B cell (primary cell): ENCODE measurements at regions not wholly inside any gene's neighbourhood (a gene's known extent, or its start where the extent isn't known, plus 50 kb on each side); places are given as distances from the start of the nearest gene placed in this dataset.
"Not testable (repeated sequence)": the region's sequence is repeated elsewhere in the genome, so short reads cannot be mapped to it uniquely, and the experiment has no call there.

Experiments used
- ATAC-seq: fragments of 200-7000 bp; cut with Tn5 transposase; one replicate; pipeline ENCODE4 v1.10.0; 2021; ENCODE audit warnings: low read depth, mild to moderate bottlenecking, moderate number of reproducible peaks, moderate library complexity
- CTCF ChIA-PET: fragments of 350-600 bp; sonication (Branson Sonifier 250); formaldehyde crosslinking; loops from one replicate; lab custom pipeline; 2021; ENCODE audit warnings: antibody characterized with exemption, inconsistent platforms; lab: Charles Lee
- POLR2A ChIA-PET: fragments of 350-600 bp; sonication (Branson Sonifier 250); formaldehyde crosslinking; loops from one replicate; lab custom pipeline; 2021; ENCODE audit warnings: antibody characterized with exemption; lab: Charles Lee
- DNase-seq: peaks from one replicate; pipeline ENCODE4 v3.0.0; 2013
- H2AFZ ChIP-seq: 2 replicates; pipeline ENCODE4 v1.6.1; 2012; ENCODE audit warnings: mild to moderate bottlenecking, low read depth, low read length; ENCODE audit not compliant: insufficient read depth, poor library complexity, severe bottlenecking
- H3K27ac ChIP-seq, 2 donors: 1 replicate in 1 of 2; 2 replicates in 1 of 2; pipeline ENCODE4 v1.5.1; 2012 to 2013; ENCODE audit warnings: low read length in 2 of 2, mild to moderate bottlenecking in 2 of 2, moderate library complexity in 1 of 2
- H3K27me3 ChIP-seq, 4 experiments: fragments of 200-600 bp in 1 of 4; sonication (generic) in 1 of 4; replicated peaks in 1 of 4; 1 replicate in 2 of 4; 2 replicates in 2 of 4; pipeline versions ENCODE4 v1.6.1 to v1.7.0; 2013 to 2016; ENCODE audit warnings: low read length in 3 of 4, mild to moderate bottlenecking in 2 of 4, mixed read lengths in 1 of 4, moderate library complexity in 1 of 4; ENCODE audit not compliant: insufficient read depth in 4 of 4, control insufficient read depth in 3 of 4; ENCODE audit errors: control extremely low read depth in 1 of 4
- H3K36me3 ChIP-seq, 2 experiments: replicated peaks in 1 of 2; 1 replicate in 1 of 2; 2 replicates in 1 of 2; pipeline versions ENCODE4 v1.6.1 to v1.7.1; 2013; ENCODE audit warnings: low read length in 1 of 2; ENCODE audit not compliant: insufficient read depth in 2 of 2, control insufficient read depth in 1 of 2; ENCODE audit errors: control extremely low read depth in 1 of 2, extremely low read depth in 1 of 2
- H3K4me1 ChIP-seq, 2 donors: fragments of 200-600 bp in 1 of 2; sonication (generic) in 1 of 2; 1 replicate in 1 of 2; 2 replicates in 1 of 2; pipeline versions ENCODE4 v1.5.1 to v1.6.1; 2013 to 2017; ENCODE audit warnings: low read length in 2 of 2; ENCODE audit not compliant: control insufficient read depth in 2 of 2, insufficient read depth in 2 of 2
- H3K4me2 ChIP-seq: replicated peaks from 2 replicates; pipeline ENCODE3; 2012; ENCODE audit warnings: mild to moderate bottlenecking, low read depth, low read length; ENCODE audit not compliant: poor library complexity, severe bottlenecking
- H3K4me3 ChIP-seq, 5 experiments: fragments of 200-600 bp in 1 of 5; sonication (generic) in 1 of 5; 1 replicate in 3 of 5; 2 replicates in 2 of 5; pipeline versions ENCODE4 v1.5.1 to v1.7.0; 2011 to 2016; ENCODE audit warnings: low read length in 4 of 5, mild to moderate bottlenecking in 4 of 5, low read depth in 2 of 5, control low read depth in 1 of 5, moderate library complexity in 1 of 5; ENCODE audit not compliant: insufficient read depth in 1 of 5; ENCODE audit errors: control extremely low read depth in 1 of 5, extremely low read depth in 1 of 5
- H3K79me2 ChIP-seq: fragments of 200-600 bp; sonication (generic); one replicate; pipeline ENCODE4 v1.6.0; 2016; ENCODE audit warnings: low read length; ENCODE audit not compliant: control insufficient read depth, insufficient read depth
- H3K9ac ChIP-seq: fragments of 200-600 bp; sonication (generic); 2 replicates; pipeline ENCODE4 v1.6.1; 2017; ENCODE audit warnings: mild to moderate bottlenecking, low read length, moderate library complexity
- H3K9me3 ChIP-seq, 3 donors: one replicate each; pipeline versions ENCODE4 v1.6.1 to v1.7.1; 2013; ENCODE audit warnings: low read length in 2 of 3; ENCODE audit not compliant: control insufficient read depth in 2 of 3, insufficient read depth in 1 of 3; ENCODE audit errors: control extremely low read depth in 1 of 3
- H4K20me1 ChIP-seq: 2 replicates; pipeline ENCODE4 v1.6.0; 2012; ENCODE audit warnings: mild to moderate bottlenecking, low read length; ENCODE audit not compliant: insufficient read depth, control insufficient read depth, poor library complexity, severe bottlenecking
- H3K27ac Mint-ChIP-seq: one replicate; pipeline ENCODE4 v1.8.0; 2021; ENCODE audit warnings: mixed read lengths
- H3K27me3 Mint-ChIP-seq: one replicate; pipeline ENCODE4 v1.8.0; 2021; ENCODE audit warnings: mixed read lengths
- H3K4me1 Mint-ChIP-seq: one replicate; pipeline ENCODE4 v1.8.0; 2021; ENCODE audit warnings: mixed read lengths
- H3K4me3 Mint-ChIP-seq: one replicate; pipeline ENCODE4 v1.8.0; 2021; ENCODE audit warnings: mixed read lengths
- H3K9me3 Mint-ChIP-seq: one replicate; pipeline ENCODE4 v1.8.0; 2022; ENCODE audit warnings: mixed read lengths; ENCODE audit not compliant: insufficient read depth
- EZH2 ChIP-seq: IDR thresholded peaks from 2 replicates; pipeline ENCODE4 v1.6.1; 2012; ENCODE audit warnings: borderline replicate concordance, low read depth, mild to moderate bottlenecking, moderate library complexity, low read length; ENCODE audit not compliant: insufficient read depth, poor library complexity, severe bottlenecking
- WGBS: methylation state at CpG from one replicate; pipeline ENCODE4 v1.1.5; 2013; ENCODE audit warnings: missing lambda C conversion rate; ENCODE audit not compliant: insufficient coverage; 5-methylcytosine and 5-hydroxymethylcytosine counted together
- intact Hi-C: fragments of 100-400 bp; cut with micrococcal nuclease; formaldehyde crosslinking; loops from one replicate; pipeline ENCODE4 v1.10.0; 2022
- TF ChIP-seq, protein P1 (sequence below): fragments of 200-600 bp; IDR thresholded peaks from one replicate; pipeline ENCODE4 v1.8.0; 2022; ENCODE audit warnings: antibody characterized with exemption, mild to moderate bottlenecking

DNA sequence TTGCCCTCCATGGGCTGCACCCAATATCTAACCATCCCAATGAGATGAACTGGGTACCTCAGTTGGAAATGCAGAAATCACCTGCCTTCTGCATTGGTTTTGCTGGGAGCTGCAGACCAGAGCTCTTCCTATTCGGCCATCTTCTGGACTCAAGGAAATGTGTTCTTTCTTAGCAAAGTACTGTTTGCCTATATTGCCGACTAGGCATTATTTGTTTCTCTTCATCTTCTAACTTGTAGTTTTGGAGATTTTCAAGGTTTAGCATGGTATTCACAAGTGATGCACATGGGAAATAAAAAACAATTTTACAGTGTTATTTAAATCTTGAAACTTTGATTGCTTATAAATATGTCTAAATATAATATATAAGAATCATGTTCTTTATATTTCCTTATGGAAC, 377.8 kb upstream of the POU1F1 start:
- 90% methylated on average over 1 of the region's 2 CpGs for WGBS
- H3K4me1 ChIP-seq, result no peaks in the 10 kb centered on the region
- POLR2A ChIA-PET, result no interaction called here
- H4K20me1 ChIP-seq, result no peaks in the 10 kb centered on the region
- no peak overlapping the region for H3K27ac ChIP-seq
- CTCF ChIA-PET, result no interaction called here
- H3K4me2 ChIP-seq, result no peak overlapping the region
- H2AFZ ChIP-seq, result no peak overlapping the region
- DNase-seq (no peak), ATAC-seq (no peak)
- H3K9ac ChIP-seq, result no peak overlapping the region
- no peaks in the 10 kb centered on the region for H3K79me2 ChIP-seq
- intact Hi-C loops, result no loop called here
- H3K4me1 Mint-ChIP-seq, result no peaks in the 10 kb centered on the region
- peaks cover 5% of the 10 kb centered on the region for H3K27me3 Mint-ChIP-seq
- H3K4me3 ChIP-seq, result no peak overlapping the region
- H3K36me3 ChIP-seq, result no peaks in the 10 kb centered on the region
- no peaks in the 10 kb centered on the region for H3K9me3 ChIP-seq
- peaks cover 0 to 3% (median 0%) of the 10 kb centered on the region in 4 experiments for H3K27me3 ChIP-seq
- no peak for TF ChIP-seq EZH2
- TF ChIP-seq, protein P1, sequence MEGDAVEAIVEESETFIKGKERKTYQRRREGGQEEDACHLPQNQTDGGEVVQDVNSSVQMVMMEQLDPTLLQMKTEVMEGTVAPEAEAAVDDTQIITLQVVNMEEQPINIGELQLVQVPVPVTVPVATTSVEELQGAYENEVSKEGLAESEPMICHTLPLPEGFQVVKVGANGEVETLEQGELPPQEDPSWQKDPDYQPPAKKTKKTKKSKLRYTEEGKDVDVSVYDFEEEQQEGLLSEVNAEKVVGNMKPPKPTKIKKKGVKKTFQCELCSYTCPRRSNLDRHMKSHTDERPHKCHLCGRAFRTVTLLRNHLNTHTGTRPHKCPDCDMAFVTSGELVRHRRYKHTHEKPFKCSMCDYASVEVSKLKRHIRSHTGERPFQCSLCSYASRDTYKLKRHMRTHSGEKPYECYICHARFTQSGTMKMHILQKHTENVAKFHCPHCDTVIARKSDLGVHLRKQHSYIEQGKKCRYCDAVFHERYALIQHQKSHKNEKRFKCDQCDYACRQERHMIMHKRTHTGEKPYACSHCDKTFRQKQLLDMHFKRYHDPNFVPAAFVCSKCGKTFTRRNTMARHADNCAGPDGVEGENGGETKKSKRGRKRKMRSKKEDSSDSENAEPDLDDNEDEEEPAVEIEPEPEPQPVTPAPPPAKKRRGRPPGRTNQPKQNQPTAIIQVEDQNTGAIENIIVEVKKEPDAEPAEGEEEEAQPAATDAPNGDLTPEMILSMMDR, result no peak
- H3K27ac Mint-ChIP-seq, result no peak overlapping the region
- no peak overlapping the region for H3K4me3 Mint-ChIP-seq
- no peaks in the 10 kb centered on the region for H3K9me3 Mint-ChIP-seq

DNA sequence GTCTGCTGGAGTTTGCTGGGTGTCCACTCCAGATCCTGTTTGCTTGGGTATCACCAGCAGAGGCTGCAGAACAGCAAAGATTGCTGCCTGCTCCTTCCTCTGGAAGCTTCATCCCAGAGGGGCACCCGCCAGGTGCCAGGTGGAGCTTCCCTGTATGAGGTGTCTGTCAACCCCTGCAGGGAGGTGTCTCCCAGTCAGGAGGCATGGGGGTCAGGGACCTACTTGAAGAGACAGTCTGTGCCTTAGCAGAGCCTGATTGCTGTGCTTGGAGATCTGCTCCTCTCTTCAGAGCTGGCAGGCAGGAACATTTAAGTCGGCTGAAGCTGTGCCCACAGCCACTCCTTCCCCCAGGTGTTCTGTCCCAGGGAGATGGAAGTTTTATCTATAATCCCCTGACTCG, 376.8 kb upstream of the POU1F1 start:
- H3K79me2 ChIP-seq, H3K4me1 ChIP-seq, H3K27ac ChIP-seq, ATAC-seq, H4K20me1 ChIP-seq, H3K9ac ChIP-seq, H3K27me3 ChIP-seq, H3K4me3 ChIP-seq, CTCF ChIA-PET, H3K36me3 ChIP-seq, H3K9me3 Mint-ChIP-seq, H3K9me3 ChIP-seq, H3K27ac Mint-ChIP-seq, H3K27me3 Mint-ChIP-seq, intact Hi-C loops, H3K4me3 Mint-ChIP-seq, H3K4me2 ChIP-seq, DNase-seq, H3K4me1 Mint-ChIP-seq, H2AFZ ChIP-seq, POLR2A ChIA-PET: not testable (repeated sequence)
- WGBS, result 100% methylated on average over 1 of the region's 3 CpGs
